GM23338 (cell line): ENCODE measurements at regions not wholly inside any gene's neighbourhood (a gene's known extent, or its start where the extent isn't known, plus 50 kb on each side); places are given as distances from the start of the nearest gene placed in this dataset.
"Not testable (repeated sequence)": the region's sequence is repeated elsewhere in the genome, so short reads cannot be mapped to it uniquely, and the experiment has no call there.

Experiments used
- ATAC-seq: fragments of 200-7000 bp; cut with Tn5 transposase; 3 replicates; pipeline ENCODE4 v1.9.1; 2020
- DNase-seq: peaks from one replicate; pipeline ENCODE4 v3.0.0-alpha.2; 2015; ENCODE audit warnings: low spot score
- H2AFZ ChIP-seq: fragments of 200-600 bp; sonication (generic); 2 replicates; pipeline ENCODE4 v1.8.0; 2016; ENCODE audit warnings: antibody characterized with exemption, mild to moderate bottlenecking, moderate library complexity
- H3F3A ChIP-seq: fragments of 200-600 bp; sonication (generic); replicated peaks from 2 replicates; pipeline ENCODE4 v1.8.0; 2017; ENCODE audit warnings: antibody characterized with exemption, mixed run types, low read depth
- H3K27ac ChIP-seq: fragments of 200-600 bp; sonication (generic); 2 replicates; pipeline ENCODE4 v1.6.1; 2016; ENCODE audit warnings: low read depth
- H3K27me3 ChIP-seq: fragments of 200-600 bp; sonication (generic); 2 replicates; pipeline ENCODE4 v1.8.0; 2016; ENCODE audit warnings: mild to moderate bottlenecking, mixed run types, moderate library complexity; ENCODE audit not compliant: insufficient read depth
- H3K36me3 ChIP-seq: fragments of 200-600 bp; sonication (generic); 2 replicates; pipeline ENCODE4 v1.8.0; 2016; ENCODE audit warnings: mild to moderate bottlenecking; ENCODE audit not compliant: insufficient read depth
- H3K4me1 ChIP-seq: fragments of 200-600 bp; sonication (generic); 2 replicates; pipeline ENCODE4 v1.8.0; 2016; ENCODE audit warnings: mild to moderate bottlenecking, moderate library complexity; ENCODE audit not compliant: insufficient read depth
- H3K4me2 ChIP-seq: fragments of 200-600 bp; sonication (generic); 2 replicates; pipeline ENCODE4 v1.7.1; 2017; ENCODE audit warnings: mixed run types
- H3K4me3 ChIP-seq: fragments of 200-600 bp; sonication (generic); 2 replicates; pipeline ENCODE4 v1.6.1; 2016; ENCODE audit warnings: mixed run types
- H3K79me2 ChIP-seq: fragments of 200-600 bp; sonication (generic); replicated peaks from 2 replicates; pipeline ENCODE4 v1.8.0; 2017; ENCODE audit warnings: mild to moderate bottlenecking; ENCODE audit not compliant: insufficient read depth
- H3K9me2 ChIP-seq: fragments of 200-600 bp; sonication (generic); 2 replicates; pipeline ENCODE4 v1.8.0; 2017; ENCODE audit not compliant: insufficient read depth
- H4K20me1 ChIP-seq: fragments of 200-600 bp; sonication (generic); replicated peaks from 2 replicates; pipeline ENCODE4 v1.8.0; 2017; ENCODE audit warnings: mild to moderate bottlenecking; ENCODE audit not compliant: insufficient read depth
- H3K27ac Mint-ChIP-seq: 2 replicates; pipeline ENCODE4 v1.8.0; 2020; ENCODE audit warnings: inconsistent platforms, mild to moderate bottlenecking, moderate library complexity, mixed read lengths
- H3K27me3 Mint-ChIP-seq: 3 replicates; pipeline ENCODE4 v1.8.0; 2022; ENCODE audit warnings: low read depth, mild to moderate bottlenecking, moderate library complexity, mixed read lengths, inconsistent platforms; ENCODE audit not compliant: insufficient read depth, poor library complexity
- H3K36me3 Mint-ChIP-seq: 3 replicates; pipeline ENCODE4 v1.8.0; 2021; ENCODE audit warnings: low read depth, mild to moderate bottlenecking, inconsistent platforms, moderate library complexity, mixed read lengths
- H3K4me1 Mint-ChIP-seq: 3 replicates; pipeline ENCODE4 v1.8.0; 2020; ENCODE audit warnings: mild to moderate bottlenecking, inconsistent platforms, mixed read lengths
- H3K4me3 Mint-ChIP-seq: 3 replicates; pipeline ENCODE4 v1.8.0; 2021; ENCODE audit warnings: moderate library complexity, mild to moderate bottlenecking, inconsistent platforms, mixed read lengths
- H3K9me3 Mint-ChIP-seq: 3 replicates; pipeline ENCODE4 v1.8.0; 2020; ENCODE audit warnings: moderate library complexity, mild to moderate bottlenecking, inconsistent platforms, mixed read lengths
- CREB1 ChIP-seq: fragments of 250-450 bp; sonication (Bioruptor Pico); IDR thresholded peaks from 2 replicates; pipeline ENCODE4 v1.5.0; 2020; ENCODE audit warnings: low read depth, mild to moderate bottlenecking, moderate library complexity
- EZH2 ChIP-seq: fragments of 200-600 bp; sonication (generic); IDR thresholded peaks from one replicate; pipeline ENCODE4 v1.8.0; 2017; ENCODE audit warnings: antibody characterized with exemption, mild to moderate bottlenecking, low read depth; ENCODE audit not compliant: unreplicated experiment
- EZH2phosphoT487 ChIP-seq: fragments of 200-600 bp; sonication (generic); IDR thresholded peaks from one replicate; pipeline ENCODE4 v1.8.1; 2018; ENCODE audit warnings: antibody characterized with exemption; ENCODE audit not compliant: unreplicated experiment
- NANOG ChIP-seq: IDR thresholded peaks from 2 replicates; pipeline ENCODE4 v1.6.1; 2016; ENCODE audit warnings: antibody characterized with exemption, borderline replicate concordance
- POLR2AphosphoS5 ChIP-seq: IDR thresholded peaks from 2 replicates; pipeline ENCODE4 v1.6.1; 2016; ENCODE audit warnings: antibody characterized with exemption, low read depth
- STAT1 ChIP-seq: IDR thresholded peaks from one replicate; pipeline ENCODE4 v1.6.1; 2016; ENCODE audit warnings: antibody characterized with exemption; ENCODE audit not compliant: unreplicated experiment
- ZNF114 ChIP-seq: fragments of 250-450 bp; sonication (Bioruptor Pico); IDR thresholded peaks from 2 replicates; pipeline ENCODE4 v1.5.0; 2020; ENCODE audit warnings: mild to moderate bottlenecking, moderate library complexity
- ZNF331 ChIP-seq: fragments of 250-450 bp; sonication (Bioruptor Pico); IDR thresholded peaks from 2 replicates; pipeline ENCODE4 v1.5.0; 2020; ENCODE audit warnings: low read depth, mild to moderate bottlenecking, moderate library complexity
- TF ChIP-seq, protein P1 (sequence below): IDR thresholded peaks from 2 replicates; pipeline ENCODE4 v1.6.1; 2016; ENCODE audit warnings: antibody characterized with exemption
- TF ChIP-seq, protein P2 (sequence below): fragments of 250-450 bp; sonication (Bioruptor Pico); IDR thresholded peaks from 2 replicates; pipeline ENCODE4 v1.5.0; 2020; ENCODE audit warnings: mild to moderate bottlenecking, moderate library complexity
- TF ChIP-seq, protein P3 (sequence below), 2 experiments: fragments of 200-600 bp in 1 of 2; sonication (generic) in 1 of 2; conservative IDR thresholded peaks; 2 replicates each; pipeline versions ENCODE4 v1.5.1 to v1.6.1; 2016 to 2017; ENCODE audit warnings: antibody characterized with exemption in 2 of 2, low read depth in 2 of 2, mild to moderate bottlenecking in 2 of 2, moderate library complexity in 1 of 2

- ATAC-seq, H3K4me2 ChIP-seq, H3K27me3 ChIP-seq, DNase-seq, H3K27ac Mint-ChIP-seq, H3F3A ChIP-seq, H2AFZ ChIP-seq, H3K9me3 Mint-ChIP-seq, H3K4me1 ChIP-seq, H3K36me3 ChIP-seq, H3K4me3 Mint-ChIP-seq, H4K20me1 ChIP-seq, H3K36me3 Mint-ChIP-seq, H3K27me3 Mint-ChIP-seq, H3K4me1 Mint-ChIP-seq, H3K4me3 ChIP-seq, H3K79me2 ChIP-seq, H3K9me2 ChIP-seq, H3K27ac ChIP-seq: not testable (repeated sequence)
These were observed 102.4 kb upstream of the DUSP21 start for GRCh38 chrX:44741458-44741857.

DNA sequence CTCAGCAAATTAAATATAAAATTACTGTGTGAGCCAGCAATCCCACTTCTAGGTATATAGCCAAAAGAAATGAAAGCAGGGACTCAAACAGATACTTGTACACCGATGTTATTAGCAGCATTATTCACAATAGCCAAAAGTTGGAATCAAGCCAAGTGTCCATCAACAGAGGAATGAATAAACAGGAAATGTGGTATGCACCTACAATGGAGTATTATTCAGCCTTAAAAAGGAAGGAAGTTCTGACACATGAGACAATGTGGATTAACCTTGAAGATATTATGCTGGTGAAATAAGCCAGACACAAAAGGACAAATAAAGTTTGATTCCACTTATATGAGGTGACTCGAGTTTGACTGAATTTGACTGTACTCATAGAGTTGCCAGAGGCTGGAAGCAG lies 108.3 kb upstream of the DUSP21 start:
- Histone ChIP-seq H3K27ac (no peak overlapping the region), H2AFZ (no peak overlapping the region), H3K27me3 (no peaks in the 10 kb centered on the region), H3K9me2 (no peaks in the 10 kb centered on the region), H3K4me3 (no peak overlapping the region), H3F3A (no peaks in the 10 kb centered on the region), H3K36me3 (no peaks in the 10 kb centered on the region), H4K20me1 (no peaks in the 10 kb centered on the region), H3K79me2 (no peaks in the 10 kb centered on the region), H3K4me2 (no peak overlapping the region), H3K4me1 (no peaks in the 10 kb centered on the region)
- Mint-ChIP-seq H3K27ac (no peak overlapping the region), H3K4me1 (no peaks in the 10 kb centered on the region), H3K36me3 (no peaks in the 10 kb centered on the region), H3K4me3 (no peak overlapping the region), H3K27me3 (peaks cover 2% of the 10 kb centered on the region), H3K9me3 (no peaks in the 10 kb centered on the region)
- DNase-seq (no peak), ATAC-seq (no peak)
- TF ChIP-seq, protein P1, sequence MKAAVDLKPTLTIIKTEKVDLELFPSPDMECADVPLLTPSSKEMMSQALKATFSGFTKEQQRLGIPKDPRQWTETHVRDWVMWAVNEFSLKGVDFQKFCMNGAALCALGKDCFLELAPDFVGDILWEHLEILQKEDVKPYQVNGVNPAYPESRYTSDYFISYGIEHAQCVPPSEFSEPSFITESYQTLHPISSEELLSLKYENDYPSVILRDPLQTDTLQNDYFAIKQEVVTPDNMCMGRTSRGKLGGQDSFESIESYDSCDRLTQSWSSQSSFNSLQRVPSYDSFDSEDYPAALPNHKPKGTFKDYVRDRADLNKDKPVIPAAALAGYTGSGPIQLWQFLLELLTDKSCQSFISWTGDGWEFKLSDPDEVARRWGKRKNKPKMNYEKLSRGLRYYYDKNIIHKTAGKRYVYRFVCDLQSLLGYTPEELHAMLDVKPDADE: no peak
- TF ChIP-seq NANOG (no peak), STAT1 (no peak), EZH2phosphoT487 (no peak), POLR2AphosphoS5 (no peak), EZH2 (no peak), ZNF114 (CRISPR knock-in tag) (no peak), ZNF331 (no peak), CREB1 (CRISPR knock-in tag) (no peak)
- TF ChIP-seq, protein P2, sequence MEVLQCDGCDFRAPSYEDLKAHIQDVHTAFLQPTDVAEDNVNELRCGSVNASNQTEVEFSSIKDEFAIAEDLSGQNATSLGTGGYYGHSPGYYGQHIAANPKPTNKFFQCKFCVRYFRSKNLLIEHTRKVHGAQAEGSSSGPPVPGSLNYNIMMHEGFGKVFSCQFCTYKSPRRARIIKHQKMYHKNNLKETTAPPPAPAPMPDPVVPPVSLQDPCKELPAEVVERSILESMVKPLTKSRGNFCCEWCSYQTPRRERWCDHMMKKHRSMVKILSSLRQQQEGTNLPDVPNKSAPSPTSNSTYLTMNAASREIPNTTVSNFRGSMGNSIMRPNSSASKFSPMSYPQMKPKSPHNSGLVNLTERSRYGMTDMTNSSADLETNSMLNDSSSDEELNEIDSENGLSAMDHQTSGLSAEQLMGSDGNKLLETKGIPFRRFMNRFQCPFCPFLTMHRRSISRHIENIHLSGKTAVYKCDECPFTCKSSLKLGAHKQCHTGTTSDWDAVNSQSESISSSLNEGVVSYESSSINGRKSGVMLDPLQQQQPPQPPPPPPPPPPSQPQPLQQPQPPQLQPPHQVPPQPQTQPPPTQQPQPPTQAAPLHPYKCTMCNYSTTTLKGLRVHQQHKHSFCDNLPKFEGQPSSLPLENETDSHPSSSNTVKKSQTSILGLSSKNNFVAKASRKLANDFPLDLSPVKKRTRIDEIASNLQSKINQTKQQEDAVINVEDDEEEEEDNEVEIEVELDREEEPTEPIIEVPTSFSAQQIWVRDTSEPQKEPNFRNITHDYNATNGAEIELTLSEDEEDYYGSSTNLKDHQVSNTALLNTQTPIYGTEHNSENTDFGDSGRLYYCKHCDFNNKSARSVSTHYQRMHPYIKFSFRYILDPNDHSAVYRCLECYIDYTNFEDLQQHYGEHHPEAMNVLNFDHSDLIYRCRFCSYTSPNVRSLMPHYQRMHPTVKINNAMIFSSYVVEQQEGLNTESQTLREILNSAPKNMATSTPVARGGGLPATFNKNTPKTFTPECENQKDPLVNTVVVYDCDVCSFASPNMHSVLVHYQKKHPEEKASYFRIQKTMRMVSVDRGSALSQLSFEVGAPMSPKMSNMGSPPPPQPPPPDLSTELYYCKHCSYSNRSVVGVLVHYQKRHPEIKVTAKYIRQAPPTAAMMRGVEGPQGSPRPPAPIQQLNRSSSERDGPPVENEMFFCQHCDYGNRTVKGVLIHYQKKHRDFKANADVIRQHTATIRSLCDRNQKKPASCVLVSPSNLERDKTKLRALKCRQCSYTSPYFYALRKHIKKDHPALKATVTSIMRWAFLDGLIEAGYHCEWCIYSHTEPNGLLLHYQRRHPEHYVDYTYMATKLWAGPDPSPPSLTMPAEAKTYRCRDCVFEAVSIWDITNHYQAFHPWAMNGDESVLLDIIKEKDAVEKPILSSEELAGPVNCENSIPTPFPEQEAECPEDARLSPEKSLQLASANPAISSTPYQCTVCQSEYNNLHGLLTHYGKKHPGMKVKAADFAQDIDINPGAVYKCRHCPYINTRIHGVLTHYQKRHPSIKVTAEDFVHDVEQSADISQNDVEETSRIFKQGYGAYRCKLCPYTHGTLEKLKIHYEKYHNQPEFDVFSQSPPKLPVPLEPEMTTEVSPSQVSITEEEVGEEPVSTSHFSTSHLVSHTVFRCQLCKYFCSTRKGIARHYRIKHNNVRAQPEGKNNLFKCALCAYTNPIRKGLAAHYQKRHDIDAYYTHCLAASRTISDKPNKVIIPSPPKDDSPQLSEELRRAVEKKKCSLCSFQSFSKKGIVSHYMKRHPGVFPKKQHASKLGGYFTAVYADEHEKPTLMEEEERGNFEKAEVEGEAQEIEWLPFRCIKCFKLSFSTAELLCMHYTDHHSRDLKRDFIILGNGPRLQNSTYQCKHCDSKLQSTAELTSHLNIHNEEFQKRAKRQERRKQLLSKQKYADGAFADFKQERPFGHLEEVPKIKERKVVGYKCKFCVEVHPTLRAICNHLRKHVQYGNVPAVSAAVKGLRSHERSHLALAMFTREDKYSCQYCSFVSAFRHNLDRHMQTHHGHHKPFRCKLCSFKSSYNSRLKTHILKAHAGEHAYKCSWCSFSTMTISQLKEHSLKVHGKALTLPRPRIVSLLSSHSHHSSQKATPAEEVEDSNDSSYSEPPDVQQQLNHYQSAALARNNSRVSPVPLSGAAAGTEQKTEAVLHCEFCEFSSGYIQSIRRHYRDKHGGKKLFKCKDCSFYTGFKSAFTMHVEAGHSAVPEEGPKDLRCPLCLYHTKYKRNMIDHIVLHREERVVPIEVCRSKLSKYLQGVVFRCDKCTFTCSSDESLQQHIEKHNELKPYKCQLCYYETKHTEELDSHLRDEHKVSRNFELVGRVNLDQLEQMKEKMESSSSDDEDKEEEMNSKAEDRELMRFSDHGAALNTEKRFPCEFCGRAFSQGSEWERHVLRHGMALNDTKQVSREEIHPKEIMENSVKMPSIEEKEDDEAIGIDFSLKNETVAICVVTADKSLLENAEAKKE: no peak
- TF ChIP-seq, protein P3, sequence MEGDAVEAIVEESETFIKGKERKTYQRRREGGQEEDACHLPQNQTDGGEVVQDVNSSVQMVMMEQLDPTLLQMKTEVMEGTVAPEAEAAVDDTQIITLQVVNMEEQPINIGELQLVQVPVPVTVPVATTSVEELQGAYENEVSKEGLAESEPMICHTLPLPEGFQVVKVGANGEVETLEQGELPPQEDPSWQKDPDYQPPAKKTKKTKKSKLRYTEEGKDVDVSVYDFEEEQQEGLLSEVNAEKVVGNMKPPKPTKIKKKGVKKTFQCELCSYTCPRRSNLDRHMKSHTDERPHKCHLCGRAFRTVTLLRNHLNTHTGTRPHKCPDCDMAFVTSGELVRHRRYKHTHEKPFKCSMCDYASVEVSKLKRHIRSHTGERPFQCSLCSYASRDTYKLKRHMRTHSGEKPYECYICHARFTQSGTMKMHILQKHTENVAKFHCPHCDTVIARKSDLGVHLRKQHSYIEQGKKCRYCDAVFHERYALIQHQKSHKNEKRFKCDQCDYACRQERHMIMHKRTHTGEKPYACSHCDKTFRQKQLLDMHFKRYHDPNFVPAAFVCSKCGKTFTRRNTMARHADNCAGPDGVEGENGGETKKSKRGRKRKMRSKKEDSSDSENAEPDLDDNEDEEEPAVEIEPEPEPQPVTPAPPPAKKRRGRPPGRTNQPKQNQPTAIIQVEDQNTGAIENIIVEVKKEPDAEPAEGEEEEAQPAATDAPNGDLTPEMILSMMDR (conservative IDR thresholded peaks at IDR 0.05; ENCODE audit: low read depth in 2 of 2): no peak
